Common myeloid progenitor, CD34-positive (primary cell): ENCODE measurements at regions not wholly inside any gene's neighbourhood (a gene's known extent, or its start where the extent isn't known, plus 50 kb on each side); places are given as distances from the start of the nearest gene placed in this dataset.

Source experiments
- CTCF ChIA-PET: fragments of 350-600 bp; sonication (Branson Sonifier 250); formaldehyde crosslinking; loops from one replicate; lab custom pipeline; 2021; ENCODE audit warnings: antibody characterized with exemption; lab: Charles Lee
- POLR2A ChIA-PET: fragments of 350-600 bp; sonication (Branson Sonifier 250); formaldehyde crosslinking; loops from one replicate; lab custom pipeline; 2021; ENCODE audit warnings: antibody characterized with exemption; lab: Charles Lee
- DNase-seq, 3 donors: peaks; one replicate each; pipeline versions ENCODE4 v3.0.0 to v3.0.0-alpha.2; 2013
- H3K27ac ChIP-seq, 2 experiments: 1 replicate in 1 of 2; 2 replicates in 1 of 2; pipeline ENCODE4 v1.7.0; 2013; ENCODE audit warnings: inconsistent platforms in 2 of 2, low read length in 2 of 2, mild to moderate bottlenecking in 2 of 2, low read depth in 1 of 2, moderate library complexity in 1 of 2; ENCODE audit not compliant: severe bottlenecking in 2 of 2, insufficient read depth in 1 of 2, poor library complexity in 1 of 2
- H3K27me3 ChIP-seq, 5 experiments: replicated peaks in 2 of 5; 1 replicate in 3 of 5; 2 replicates in 2 of 5; pipeline versions ENCODE4 v1.6.1 to v1.7.0; 2013; ENCODE audit warnings: low read length in 4 of 5, mild to moderate bottlenecking in 2 of 5, moderate library complexity in 2 of 5, inconsistent platforms in 1 of 5; ENCODE audit not compliant: insufficient read depth in 5 of 5, control insufficient read depth in 4 of 5
- H3K36me3 ChIP-seq, 4 experiments: 1 replicate in 2 of 4; 2 replicates in 2 of 4; pipeline versions ENCODE4 v1.6.1 to v1.7.0; 2013; ENCODE audit warnings: low read length in 3 of 4, control low read depth in 1 of 4, mild to moderate bottlenecking in 1 of 4; ENCODE audit not compliant: control insufficient read depth in 4 of 4, insufficient read depth in 4 of 4
- H3K4me1 ChIP-seq, 4 experiments: 1 replicate in 3 of 4; 2 replicates in 1 of 4; pipeline versions ENCODE4 v1.6.1 to v1.7.1; 2013; ENCODE audit warnings: low read length in 3 of 4, mild to moderate bottlenecking in 3 of 4, control low read depth in 1 of 4, inconsistent platforms in 1 of 4, moderate library complexity in 1 of 4; ENCODE audit not compliant: control insufficient read depth in 4 of 4, insufficient read depth in 4 of 4; ENCODE audit errors: control extremely low read depth in 1 of 4
- H3K4me3 ChIP-seq, 7 experiments: 1 replicate in 4 of 7; 2 replicates in 3 of 7; pipeline versions ENCODE4 v1.5.1 to v1.7.0; 2013; ENCODE audit warnings: mild to moderate bottlenecking in 7 of 7, low read length in 6 of 7, moderate library complexity in 6 of 7, inconsistent platforms in 2 of 7, low read depth in 2 of 7, control low read depth in 1 of 7; ENCODE audit not compliant: insufficient read depth in 4 of 7, control insufficient read depth in 1 of 7; ENCODE audit errors: extremely low read depth in 1 of 7
- H3K9me3 ChIP-seq, 5 experiments: 1 replicate in 4 of 5; 2 replicates in 1 of 5; pipeline versions ENCODE4 v1.6.1 to v1.7.1; 2013; ENCODE audit warnings: low read length in 4 of 5, mild to moderate bottlenecking in 2 of 5, inconsistent platforms in 1 of 5, low read depth in 1 of 5, moderate library complexity in 1 of 5; ENCODE audit not compliant: control insufficient read depth in 4 of 5, insufficient read depth in 2 of 5; ENCODE audit errors: control extremely low read depth in 1 of 5
- WGBS: methylation state at CpG from one replicate; pipeline ENCODE4 v1.1.5; 2013; ENCODE audit not compliant: insufficient coverage; 5-methylcytosine and 5-hydroxymethylcytosine counted together

GRCh38 chr22:48596111-48596850 is 1231.4 kb downstream of the BRD1 start:
- Histone ChIP-seq H3K36me3 (no peaks in the 10 kb centered on the region), H3K4me1 (no peaks in the 10 kb centered on the region), H3K27ac (no peak overlapping the region), H3K27me3 (no peaks in the 10 kb centered on the region), H3K4me3 (no peak overlapping the region), H3K9me3 (peaks cover 0 to 14% (median 8%) of the 10 kb centered on the region in 5 experiments)
- WGBS: 97% methylated on average over 19 of the region's 24 CpGs
- ChIA-PET POLR2A (no interaction called here), CTCF (no interaction called here)
- DNase-seq: no peak

GRCh38 chr22:48595511-48595905 is 1232.2 kb downstream of the BRD1 start:
- Histone ChIP-seq H3K4me1 (no peaks in the 10 kb centered on the region), H3K9me3 (peaks cover 0 to 14% (median 8%) of the 10 kb centered on the region in 5 experiments), H3K27me3 (no peaks in the 10 kb centered on the region), H3K36me3 (no peaks in the 10 kb centered on the region), H3K27ac (no peak overlapping the region), H3K4me3 (no peak overlapping the region)
- no peak for DNase-seq
- CTCF ChIA-PET: no interaction called here
- POLR2A ChIA-PET: no interaction called here
- 95% methylated on average over 6 of the region's 10 CpGs for WGBS

GRCh38 chr22:48594757-48595510 is 1232.7 kb downstream of the BRD1 start:
- H3K27me3 ChIP-seq: no peaks in the 10 kb centered on the region
- no peak for DNase-seq
- no peaks in the 10 kb centered on the region for H3K36me3 ChIP-seq
- peaks cover 0 to 14% (median 8%) of the 10 kb centered on the region in 5 experiments for H3K9me3 ChIP-seq
- no peak overlapping the region for H3K4me3 ChIP-seq
- CTCF ChIA-PET: no interaction called here
- H3K27ac ChIP-seq: no peak overlapping the region
- POLR2A ChIA-PET: no interaction called here
- H3K4me1 ChIP-seq: no peaks in the 10 kb centered on the region
- 97% methylated on average over 14 of the region's 19 CpGs for WGBS

- Histone ChIP-seq H3K4me1 (no peaks in the 10 kb centered on the region), H3K27ac (no peak overlapping the region), H3K27me3 (no peaks in the 10 kb centered on the region), H3K9me3 (peaks cover 0 to 14% (median 8%) of the 10 kb centered on the region in 5 experiments), H3K4me3 (no peak overlapping the region), H3K36me3 (no peaks in the 10 kb centered on the region)
- ChIA-PET POLR2A (no interaction called here), CTCF (no interaction called here)
- 95% methylated on average over 21 of the region's 21 CpGs for WGBS
- DNase-seq: no peak
Observed at GRCh38 chr22:48594016-48594756, 1233.5 kb downstream of the BRD1 start.

GRCh38 chr22:48593551-48593950 is 1234.1 kb downstream of the BRD1 start:
- no peak for DNase-seq
- ChIA-PET CTCF (no interaction called here), POLR2A (no interaction called here)
- Histone ChIP-seq H3K27me3 (no peaks in the 10 kb centered on the region), H3K36me3 (no peaks in the 10 kb centered on the region), H3K27ac (no peak overlapping the region), H3K9me3 (peaks cover 0 to 9% (median 5%) of the 10 kb centered on the region in 5 experiments), H3K4me3 (no peak overlapping the region), H3K4me1 (no peaks in the 10 kb centered on the region)
- 99% methylated on average over 14 of the region's 15 CpGs for WGBS

GRCh38 chr22:48592931-48593330 is 1234.7 kb downstream of the BRD1 start:
- CTCF ChIA-PET: no interaction called here
- H3K4me1 ChIP-seq: no peaks in the 10 kb centered on the region
- no peak overlapping the region for H3K4me3 ChIP-seq
- POLR2A ChIA-PET: no interaction called here
- no peaks in the 10 kb centered on the region for H3K36me3 ChIP-seq
- no peak for DNase-seq
- WGBS: 92% methylated on average over 17 of the region's 17 CpGs
- no peaks in the 10 kb centered on the region for H3K27me3 ChIP-seq
- peaks cover 0 to 3% (median 0%) of the 10 kb centered on the region in 5 experiments for H3K9me3 ChIP-seq
- H3K27ac ChIP-seq: no peak overlapping the region

GRCh38 chr22:48592488-48592887 is 1235.2 kb downstream of the BRD1 start:
- Histone ChIP-seq H3K36me3 (no peaks in the 10 kb centered on the region), H3K9me3 (no peaks in the 10 kb centered on the region), H3K4me3 (no peak overlapping the region), H3K27me3 (no peaks in the 10 kb centered on the region), H3K4me1 (no peaks in the 10 kb centered on the region), H3K27ac (no peak overlapping the region)
- CTCF ChIA-PET: no interaction called here
- 95% methylated on average over 8 of the region's 12 CpGs for WGBS
- DNase-seq: no peak
- POLR2A ChIA-PET: no interaction called here
